DMS79 (cell line): ENCODE measurements at regions not wholly inside any gene's neighbourhood (a gene's known extent, or its start where the extent isn't known, plus 50 kb on each side); places are given as distances from the start of the nearest gene placed in this dataset.
"Not testable (repeated sequence)": the region's sequence is repeated elsewhere in the genome, so short reads cannot be mapped to it uniquely, and the experiment has no call there.

ENCODE experiments used
- DNase-seq: peaks from one replicate; lab custom pipeline; 2025; lab: John Stamatoyannopoulos, UW

DNA sequence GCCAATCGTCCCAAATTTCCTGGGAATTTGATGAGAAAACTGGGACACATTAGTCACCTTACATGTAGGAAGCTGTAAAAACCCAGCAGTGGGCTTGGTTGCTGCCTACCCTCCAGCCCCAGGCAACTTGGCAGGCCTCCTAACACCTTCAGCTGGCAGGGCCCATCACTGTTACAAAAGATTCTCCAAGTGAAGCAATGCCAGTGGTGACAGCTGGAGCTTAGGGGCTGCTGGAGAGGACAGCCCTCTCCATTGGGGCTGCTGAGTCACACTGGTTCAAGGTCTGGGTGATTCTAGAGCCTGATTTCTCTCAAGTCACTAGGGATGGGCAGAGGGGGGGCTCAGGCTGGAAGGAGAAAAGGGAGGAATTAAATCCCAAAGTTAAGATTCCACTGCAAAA lies 180.6 kb downstream of the COPRS start:
- no peak for DNase-seq

DNA sequence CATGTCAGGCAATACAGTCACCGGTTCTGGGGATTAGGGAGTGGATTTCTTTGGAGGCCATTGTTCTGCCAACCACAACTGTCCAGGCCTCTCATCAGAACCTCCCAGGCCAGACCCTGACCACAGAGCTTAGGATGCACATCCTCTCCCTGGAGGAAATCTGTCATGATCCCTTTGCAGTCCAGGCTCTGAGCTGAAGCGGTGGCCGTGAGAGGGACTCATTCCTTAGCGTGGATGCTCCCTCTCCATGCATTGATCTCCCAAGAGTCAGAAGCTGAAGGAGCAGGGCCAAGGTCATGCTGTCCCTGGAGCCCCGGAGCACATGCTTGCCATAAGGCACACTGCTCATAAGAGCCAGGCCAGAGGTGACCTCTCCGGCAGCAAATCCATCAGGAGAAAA lies 181.4 kb downstream of the COPRS start:
- DNase-seq: no peak

DNA sequence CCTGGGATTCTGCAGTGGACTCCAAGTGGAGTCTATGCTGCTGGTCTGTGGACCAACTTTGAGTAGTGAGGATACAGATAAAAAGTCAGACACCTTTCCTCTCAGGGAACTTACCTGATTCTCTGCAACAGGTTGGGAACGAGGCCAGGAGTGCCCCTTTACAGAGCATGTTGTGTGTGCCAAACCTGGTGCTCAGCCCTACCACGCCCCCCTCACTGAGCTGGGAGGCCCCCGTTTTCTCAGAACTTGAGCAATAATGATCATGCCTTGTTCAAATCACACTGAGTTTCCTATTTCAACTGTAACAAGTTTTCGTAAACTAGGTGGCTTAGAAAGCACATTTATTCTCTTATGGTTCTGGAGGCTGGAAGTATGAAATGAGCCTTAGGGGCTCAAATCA lies 182.0 kb downstream of the COPRS start:
- DNase-seq: no peak

DNA sequence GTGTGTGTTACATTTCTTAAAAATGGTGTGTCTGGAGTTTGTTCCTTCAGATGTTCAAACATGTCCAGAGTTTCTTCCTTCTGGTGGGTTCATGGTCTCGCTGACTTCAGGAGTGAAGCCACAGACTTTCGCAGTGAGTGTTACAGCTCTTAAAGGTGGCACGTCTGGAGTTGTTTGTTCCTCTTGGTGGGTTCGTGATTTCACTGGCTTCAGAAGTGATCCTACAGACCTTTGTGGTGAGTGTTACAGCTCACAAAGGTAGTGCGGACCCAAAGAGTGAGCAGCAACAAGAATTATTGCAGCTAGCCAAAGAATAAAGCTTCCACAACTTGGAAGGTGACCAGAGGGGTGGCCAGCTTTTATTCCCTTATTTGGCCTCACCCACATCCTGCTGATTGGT lies 183.7 kb downstream of the COPRS start:
- DNase-seq: not testable (repeated sequence)

DNA sequence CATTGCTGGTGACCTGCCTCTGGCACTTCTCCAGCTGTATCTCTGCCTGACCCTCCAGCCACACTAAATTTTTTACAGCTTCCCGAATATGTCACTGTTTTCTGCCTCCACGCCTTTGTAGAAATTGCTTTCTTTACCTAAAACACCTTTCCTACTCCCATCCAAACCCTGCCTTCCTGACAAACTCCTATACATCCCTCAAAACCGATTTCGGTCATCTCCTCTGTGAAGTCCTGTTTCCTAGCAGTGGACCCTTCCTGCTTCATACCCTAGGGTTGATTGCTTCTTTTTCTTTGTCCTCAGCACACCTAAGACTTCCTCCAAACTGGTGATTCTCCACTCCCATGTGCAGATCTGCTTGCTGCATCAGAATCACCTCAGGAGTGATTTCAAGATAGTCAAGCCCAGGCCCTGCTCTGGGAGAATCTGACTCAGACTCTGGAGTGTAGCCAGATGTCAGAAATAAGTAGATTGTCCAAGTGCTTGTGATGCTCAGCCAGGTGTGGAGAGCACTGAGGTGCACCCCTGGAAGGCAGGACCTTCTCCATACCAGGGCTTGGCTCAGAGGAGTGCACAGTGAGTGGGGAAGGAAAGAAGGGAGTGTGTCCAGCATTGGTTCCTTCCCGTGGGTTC lies 184.2 kb downstream of the COPRS start:
- no peak for DNase-seq

DNA sequence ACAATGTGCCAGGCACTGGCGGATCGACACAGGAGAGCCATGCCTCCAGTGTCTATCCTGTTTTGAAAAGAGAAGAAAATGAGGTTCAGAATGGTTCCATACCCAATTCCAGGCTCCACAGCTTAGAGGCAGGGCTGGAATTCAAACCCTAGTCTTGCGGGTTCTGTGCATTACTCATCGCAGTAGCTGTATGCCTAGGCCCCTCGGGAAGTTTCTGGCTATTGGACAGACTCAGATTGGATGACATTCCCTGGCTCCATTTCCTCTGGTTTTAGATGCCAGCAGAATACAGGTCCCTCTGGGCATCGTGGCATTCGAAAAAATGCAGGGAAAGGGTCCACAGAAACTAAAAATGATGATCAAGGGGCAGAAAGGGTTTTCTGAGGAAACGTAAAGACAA lies 184.7 kb downstream of the COPRS start:
- no peak for DNase-seq

DNA sequence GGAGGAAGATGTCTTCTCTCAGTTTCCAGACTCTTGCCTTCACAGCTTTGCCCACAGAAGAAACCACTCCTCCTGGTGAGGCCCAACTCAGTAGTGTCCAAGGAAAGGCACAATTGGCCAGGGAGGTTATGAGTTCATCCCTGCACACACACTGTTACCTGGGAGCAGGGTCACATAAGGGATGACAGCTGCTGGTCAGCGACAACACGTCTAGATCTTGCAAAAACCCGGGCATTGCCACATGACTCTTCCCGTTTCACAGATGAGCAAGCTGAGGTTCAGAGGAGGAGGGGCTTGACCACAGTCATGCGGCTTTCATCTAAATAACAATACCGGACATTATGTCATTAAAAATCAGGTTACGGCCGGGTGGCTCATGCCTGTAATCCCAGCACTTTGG lies 186.0 kb downstream of the COPRS start:
- no peak for DNase-seq

DNA sequence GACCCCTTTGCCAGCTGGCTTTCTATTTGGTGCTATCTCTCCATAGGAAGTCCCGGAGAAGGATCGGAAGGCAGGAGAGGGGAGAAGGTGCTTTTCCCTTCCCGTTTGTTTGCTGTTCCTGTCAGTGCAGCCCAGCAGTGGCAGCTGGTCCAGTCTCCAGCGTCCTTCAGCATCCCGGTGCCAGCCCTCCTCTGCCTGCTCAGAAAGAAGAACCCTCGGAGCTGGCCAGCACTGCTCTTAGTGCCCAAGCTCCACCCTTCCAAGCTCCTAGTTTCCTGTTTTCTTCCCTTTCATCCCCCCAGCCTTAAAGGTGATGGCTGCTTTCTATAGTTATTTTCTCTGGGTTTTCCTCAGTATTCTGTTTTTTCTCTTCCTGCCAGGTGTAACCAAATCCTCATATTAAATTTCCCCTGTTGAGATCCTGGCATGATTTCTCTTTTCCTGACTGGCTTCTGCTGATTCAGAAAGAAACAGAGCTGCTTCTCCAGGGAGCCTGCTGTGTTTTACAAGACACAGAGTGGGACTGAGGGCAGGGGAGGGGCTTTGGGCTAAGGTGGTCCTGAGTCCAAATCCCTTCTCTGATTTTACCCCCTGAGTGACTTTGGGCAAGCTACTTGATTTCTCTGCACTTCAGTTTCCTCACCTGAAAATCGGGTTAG lies 186.8 kb downstream of the COPRS start:
- DNase-seq: no peak

DNA sequence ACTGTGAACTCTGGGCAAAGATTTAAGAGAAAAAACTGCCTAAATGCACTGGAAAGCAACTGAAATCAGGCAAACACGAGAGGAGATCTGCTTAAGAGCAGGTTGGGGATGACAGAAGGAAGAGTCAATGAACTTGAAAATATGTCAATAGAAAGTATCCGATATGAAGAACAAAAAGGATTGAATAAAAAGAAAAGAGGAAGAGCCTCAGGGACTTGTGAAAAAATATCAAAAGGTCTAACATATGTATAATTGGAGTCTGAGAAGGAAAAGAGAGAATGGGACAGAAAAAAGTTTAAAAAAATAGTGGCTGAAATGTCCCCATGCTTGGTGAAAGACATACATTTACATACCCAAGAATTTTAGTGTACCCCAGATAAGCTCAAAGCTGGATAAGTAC lies 195.5 kb downstream of the COPRS start:
- no peak for DNase-seq

DNA sequence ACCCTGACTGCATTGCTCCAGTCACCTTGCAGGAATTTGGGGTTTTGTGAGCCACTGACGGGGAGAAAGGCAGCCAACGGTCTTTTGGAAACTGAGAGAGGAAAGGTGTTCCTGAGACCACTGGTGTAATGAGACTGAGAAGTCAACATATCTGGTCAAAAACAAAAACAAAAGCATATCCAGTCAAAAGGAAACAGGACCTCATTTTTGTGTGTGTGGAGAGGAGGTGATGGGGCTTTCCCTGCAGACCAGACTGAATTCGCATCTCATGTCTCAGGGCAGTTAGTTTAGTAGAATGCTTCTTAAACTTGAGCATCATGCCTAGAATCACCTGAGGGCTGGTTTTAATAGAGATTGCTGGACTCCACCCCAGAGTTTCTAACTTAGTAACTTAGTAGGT lies 198.4 kb downstream of the COPRS start:
- DNase-seq: no peak

DNA sequence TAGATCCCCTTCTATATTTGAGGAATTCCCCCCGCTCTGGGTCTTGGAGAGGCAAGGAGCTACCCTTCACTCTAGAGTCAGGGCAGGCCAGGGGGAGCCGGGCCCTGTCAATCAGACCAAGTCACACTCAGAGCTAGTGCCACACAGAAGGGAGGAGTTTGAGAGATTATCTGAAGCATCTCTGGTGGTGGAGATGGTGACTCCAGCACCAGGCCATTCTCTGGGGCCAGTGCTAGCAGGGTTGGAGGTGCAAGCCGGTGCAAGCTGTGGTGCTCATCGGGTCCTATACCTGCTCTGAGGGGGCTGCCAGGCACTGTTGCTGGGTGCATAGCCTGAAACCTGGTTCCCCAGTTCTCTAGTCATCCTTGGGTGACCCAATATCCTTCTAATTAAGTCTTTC lies 201.2 kb downstream of the COPRS start:
- no peak for DNase-seq

DNA sequence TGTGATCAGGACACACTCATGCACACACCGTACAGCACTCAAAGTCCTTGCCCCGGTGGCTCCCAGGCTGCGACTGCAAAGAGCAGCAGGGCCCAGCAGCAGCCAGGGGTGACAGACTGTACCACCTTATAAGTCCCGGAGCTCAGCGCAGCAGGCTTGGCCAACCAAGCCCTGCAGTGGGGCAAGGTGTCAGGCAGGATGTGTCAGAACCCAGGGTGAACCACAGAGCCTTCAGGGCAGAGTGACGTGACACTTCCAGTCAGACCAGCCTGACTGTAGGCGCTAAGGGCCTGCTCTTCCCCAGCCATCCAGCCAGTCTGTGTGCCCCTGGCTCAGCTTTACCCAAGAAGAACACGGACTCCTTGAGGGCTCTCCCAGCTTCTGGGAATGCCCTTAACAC lies 204.1 kb downstream of the COPRS start:
- DNase-seq: no peak

DNA sequence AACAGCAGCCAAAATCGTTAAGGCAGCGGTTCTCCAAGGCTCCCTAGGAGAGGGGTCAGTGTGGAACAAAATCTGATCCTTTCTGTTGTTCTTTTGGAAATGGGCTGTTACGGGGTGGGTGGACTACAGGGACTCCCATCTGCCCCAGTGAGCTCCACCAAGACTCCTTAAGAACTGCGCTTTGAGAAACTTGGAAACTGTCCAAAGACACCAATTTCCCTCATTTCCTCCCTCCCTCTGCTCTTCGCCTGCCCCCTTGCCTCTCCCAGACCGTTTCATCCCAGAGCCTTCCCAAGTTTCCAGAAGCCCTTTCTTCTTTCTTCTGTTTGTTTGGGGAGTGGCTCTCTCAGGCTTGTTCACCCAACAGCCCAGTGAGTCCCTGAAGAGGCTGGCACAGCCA lies 205.4 kb downstream of the COPRS start:
- no peak for DNase-seq

DNA sequence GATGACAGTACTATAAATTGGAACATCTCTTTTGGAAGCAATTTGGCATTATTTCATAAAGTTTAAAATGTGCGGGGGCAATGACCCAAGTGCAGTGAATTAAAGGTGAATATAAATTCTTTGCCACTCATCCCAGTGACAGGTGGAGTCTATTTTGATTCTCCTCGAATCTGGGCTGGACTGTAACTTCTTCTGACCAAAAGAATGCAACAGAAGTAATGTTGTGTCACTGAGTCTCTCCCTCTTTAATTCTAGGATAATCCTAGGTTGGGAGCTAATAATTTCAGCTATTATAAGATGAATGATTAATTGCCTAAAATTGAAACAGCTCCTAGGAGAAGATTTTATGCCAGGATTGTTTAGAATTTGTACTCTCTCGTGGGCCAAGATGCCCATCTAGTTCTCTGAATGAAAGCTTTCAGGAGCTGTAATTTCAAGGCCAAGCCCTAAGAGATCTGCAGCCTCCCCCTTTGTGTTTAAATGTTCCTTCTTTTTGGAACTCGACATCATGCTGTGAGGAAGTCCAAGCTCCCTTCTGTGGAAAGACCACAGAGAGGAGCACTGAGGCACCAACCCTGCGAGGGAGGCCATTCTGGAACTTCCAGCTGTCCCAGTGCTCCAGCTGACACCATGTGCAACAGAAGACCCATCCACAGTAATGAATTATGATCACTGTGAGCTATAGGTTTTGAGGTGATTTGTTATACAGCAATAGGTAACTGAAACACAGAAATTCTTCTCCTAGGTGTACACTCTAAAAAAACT lies 208.1 kb downstream of the COPRS start:
- no peak for DNase-seq

DNA sequence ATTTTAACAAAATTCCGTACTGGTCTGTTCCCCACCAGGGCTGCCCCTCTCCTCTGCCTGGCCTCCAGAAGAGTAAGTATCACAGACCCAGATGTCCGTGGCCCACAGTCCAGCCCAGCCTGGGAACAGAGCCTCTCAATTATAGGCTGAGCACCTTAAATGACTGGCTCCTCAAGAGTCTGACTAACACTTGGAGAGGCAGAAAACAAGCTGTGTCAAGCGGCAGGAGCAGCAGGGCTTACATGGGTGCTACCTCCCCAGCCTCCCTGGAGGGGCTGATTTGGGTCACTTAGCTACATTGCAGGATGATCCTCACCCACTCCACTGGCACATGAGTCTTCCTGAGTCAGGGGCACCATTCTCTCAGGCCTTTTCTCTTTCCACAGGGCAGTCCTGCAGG lies 209.7 kb downstream of the COPRS start:
- DNase-seq: no peak

DNA sequence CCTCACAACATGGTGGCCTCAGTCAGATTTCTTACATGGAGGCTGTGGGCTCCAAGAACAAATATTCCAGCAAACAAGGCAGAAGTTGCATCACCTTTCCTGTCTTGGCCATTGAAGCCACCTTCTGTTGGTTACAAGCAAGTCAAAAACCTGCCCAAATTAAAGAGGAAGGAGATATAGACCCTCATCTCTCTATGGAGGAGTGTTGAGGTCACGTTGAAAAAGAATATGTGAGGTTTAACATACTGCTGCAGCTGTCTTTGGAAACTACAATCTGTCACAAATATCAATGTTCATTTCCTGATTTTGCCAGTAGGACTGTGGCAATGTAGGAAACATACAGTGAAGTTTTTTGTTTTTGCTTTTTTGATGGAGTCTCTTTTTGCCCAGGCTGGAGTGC lies 211.4 kb downstream of the COPRS start:
- no peak for DNase-seq

DNA sequence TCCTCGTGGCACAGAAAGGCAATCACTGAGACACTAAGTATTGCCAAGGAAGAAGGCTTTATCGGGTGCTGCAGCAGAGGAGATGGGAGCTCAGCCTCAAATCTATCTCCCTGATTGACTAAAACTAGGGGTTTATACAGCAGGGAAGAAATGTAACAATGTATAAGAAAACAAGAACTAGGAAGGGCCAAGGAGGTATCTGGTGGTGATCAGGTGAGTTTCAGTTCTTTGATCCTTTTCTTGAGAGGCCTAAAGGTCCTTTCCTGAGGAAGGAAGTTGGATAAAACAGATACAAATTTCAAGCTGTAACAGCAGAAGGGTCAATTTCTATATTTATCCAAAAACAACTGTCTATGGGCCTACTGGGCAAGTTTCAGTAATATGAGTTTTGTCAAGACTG lies 212.4 kb downstream of the COPRS start:
- DNase-seq: no peak

DNA sequence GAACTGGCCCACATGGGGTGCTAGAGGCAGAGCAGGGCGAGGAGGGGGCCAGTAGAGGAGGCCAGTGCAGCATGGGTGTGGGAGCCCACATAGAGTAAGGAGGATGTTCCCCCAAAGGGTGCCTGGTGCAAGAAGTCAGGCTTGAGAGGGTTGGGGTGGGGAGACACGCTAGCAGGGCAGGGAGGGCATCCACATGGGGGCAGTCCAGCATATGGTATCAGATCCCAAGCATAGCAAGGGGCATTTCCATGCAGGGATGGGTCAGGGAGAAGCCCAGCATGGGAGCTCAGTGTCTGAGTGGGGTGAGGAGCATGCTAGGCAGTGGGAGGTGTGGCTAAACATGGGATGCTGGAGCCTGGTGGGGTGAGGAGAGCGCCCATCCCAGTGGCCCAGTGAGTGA lies 213.7 kb downstream of the COPRS start:
- DNase-seq: no peak

DNA sequence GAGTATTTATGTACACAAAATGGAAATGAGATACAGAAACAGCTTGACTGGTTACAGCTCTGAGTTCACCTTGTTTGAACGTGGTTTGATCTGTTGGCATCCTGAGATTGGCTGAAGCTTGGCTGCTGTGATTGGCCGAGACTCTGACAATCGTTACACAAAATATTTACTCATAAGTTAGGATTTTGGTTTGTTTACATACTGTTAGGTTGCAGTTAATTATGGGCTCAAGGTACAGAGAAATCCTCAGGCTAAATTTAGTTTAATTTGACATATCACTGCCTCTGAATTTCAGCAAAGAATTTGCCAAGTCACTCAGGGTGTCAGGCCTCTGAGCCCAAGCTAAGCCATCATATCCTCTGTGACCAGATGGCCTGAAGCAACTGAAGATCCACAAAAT lies 227.3 kb downstream of the COPRS start:
- DNase-seq: no peak

DNA sequence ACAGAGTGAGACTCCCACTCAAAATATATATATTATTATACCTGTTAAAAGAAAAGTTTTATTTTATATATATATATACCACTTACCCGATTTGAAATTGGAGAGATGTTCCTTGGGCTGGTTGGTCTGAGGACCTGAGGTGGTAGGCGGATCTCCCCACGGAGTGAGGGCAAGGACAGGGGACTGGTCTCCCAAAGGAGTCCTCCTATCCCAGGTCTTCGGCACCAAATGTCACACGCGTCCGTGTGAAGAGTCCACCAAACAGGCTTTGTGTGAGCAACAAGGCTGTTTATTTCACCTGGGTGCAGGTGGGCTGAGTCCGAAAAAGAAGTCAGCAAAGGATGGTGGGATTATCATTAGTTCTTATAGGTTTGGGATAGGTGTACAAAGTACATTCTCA lies 228.2 kb downstream of the COPRS start:
- not testable (repeated sequence) for DNase-seq

DNA sequence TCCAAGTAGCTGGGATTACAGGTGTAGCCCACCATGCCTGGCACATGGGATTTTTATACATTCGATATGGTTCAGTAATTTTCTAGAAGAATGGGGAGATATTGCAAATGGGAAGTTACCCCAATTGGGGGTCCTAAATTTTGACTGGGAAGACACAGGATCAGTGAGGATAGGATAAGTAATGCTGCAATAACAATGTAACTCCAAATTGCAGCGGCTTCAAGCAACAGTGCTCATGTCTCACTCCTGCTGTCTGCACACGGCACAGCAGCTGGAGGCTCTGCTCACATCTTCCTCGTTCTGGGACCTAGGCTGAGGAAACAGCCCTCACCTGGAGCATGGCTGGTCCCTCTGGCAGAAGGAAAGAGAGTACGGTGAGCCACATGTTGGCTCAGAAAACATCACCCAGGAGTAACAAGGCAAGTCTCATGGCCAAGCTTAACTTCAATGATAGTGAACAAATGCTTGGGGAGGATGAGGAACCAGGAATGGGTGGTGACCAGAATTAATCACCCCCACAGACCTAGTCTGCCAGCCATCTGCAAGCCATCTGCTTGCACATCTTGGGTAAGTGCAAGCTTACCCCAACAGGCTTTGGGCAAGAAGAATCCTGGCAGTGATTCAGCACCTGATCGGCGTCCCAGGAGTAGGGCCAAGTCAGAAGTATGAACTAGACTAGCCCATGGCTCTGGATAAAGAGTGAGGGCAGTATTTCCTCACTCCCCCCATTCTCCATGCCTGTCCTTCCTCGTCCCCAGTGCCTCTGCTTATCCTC lies 229.2 kb downstream of the COPRS start:
- no peak for DNase-seq

DNA sequence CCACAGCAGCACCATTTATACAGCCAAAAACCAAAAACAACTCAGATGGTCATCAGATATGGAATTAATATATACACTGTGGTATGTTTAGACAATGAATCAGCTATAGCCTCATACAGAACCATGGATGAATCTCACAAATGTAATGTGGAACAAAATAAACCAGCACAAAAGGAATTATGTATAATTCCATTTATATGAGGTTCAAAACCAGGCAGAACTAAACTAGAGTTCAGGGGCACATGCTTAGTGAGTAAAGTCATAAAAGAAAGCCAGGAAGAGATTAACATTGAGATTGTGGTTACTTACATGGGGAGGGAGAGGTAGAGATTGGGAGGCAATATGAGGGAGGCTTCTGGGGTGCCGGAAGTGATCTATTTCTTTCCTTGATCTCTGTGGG lies 231.1 kb downstream of the COPRS start:
- no peak for DNase-seq

DNA sequence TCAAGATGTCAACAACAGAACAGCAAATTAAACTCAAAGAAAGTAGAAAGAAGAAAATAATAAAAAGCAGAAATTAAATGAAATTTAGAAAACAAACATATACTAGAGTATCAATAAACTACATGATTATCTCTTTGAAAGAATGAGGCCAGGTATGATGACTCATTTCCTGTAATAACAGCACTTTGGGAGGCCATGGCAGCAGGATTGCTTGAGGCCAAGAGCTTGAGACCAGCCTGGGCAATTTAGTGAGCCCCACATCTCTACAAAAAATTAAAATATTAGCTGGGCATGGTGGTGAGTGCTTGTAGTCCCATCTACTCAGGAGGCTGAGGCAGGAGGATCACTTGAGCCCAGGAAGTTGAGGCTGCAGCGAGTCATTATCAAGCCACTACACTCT lies 232.5 kb downstream of the RAB11FIP4 start:
- DNase-seq: no peak
